DOHH2 (cell line): ENCODE measurements at regions not wholly inside any gene's neighbourhood (a gene's known extent, or its start where the extent isn't known, plus 50 kb on each side); places are given as distances from the start of the nearest gene placed in this dataset.

Experiments used
- H3F3A ChIP-seq: fragments of 200-600 bp; sonication (generic), shearing (Covaris generic); 2 replicates; pipeline ENCODE4 v1.6.0; 2016; ENCODE audit warnings: antibody characterized with exemption, mild to moderate bottlenecking; ENCODE audit not compliant: control insufficient read depth, insufficient read depth
- H3K27ac ChIP-seq: fragments of 200-600 bp; sonication (generic); 2 replicates; pipeline ENCODE4 v1.5.1; 2014; ENCODE audit warnings: low read depth, mild to moderate bottlenecking, low read length, moderate library complexity
- H3K27me3 ChIP-seq: fragments of 200-600 bp; sonication (generic); 2 replicates; pipeline ENCODE4 v1.6.1; 2014; ENCODE audit warnings: mild to moderate bottlenecking, low read length, mixed read lengths; ENCODE audit not compliant: control insufficient read depth
- H3K36me3 ChIP-seq: fragments of 200-600 bp; sonication (generic); 2 replicates; pipeline ENCODE4 v1.6.1; 2014; ENCODE audit warnings: mild to moderate bottlenecking, low read length, moderate library complexity, mixed read lengths; ENCODE audit not compliant: control insufficient read depth
- H3K4me1 ChIP-seq: fragments of 200-600 bp; sonication (generic); 2 replicates; pipeline ENCODE4 v1.6.1; 2014; ENCODE audit warnings: mild to moderate bottlenecking, low read length, mixed read lengths; ENCODE audit not compliant: control insufficient read depth
- H3K4me2 ChIP-seq: fragments of 200-600 bp; sonication (generic); 2 replicates; pipeline ENCODE4 v1.6.0; 2014; ENCODE audit warnings: mild to moderate bottlenecking, low read length, moderate library complexity
- H3K4me3 ChIP-seq: fragments of 200-600 bp; sonication (generic); 2 replicates; pipeline ENCODE4 v1.5.1; 2014; ENCODE audit warnings: mild to moderate bottlenecking, low read length, mixed read lengths
- H3K79me2 ChIP-seq: fragments of 200-600 bp; sonication (generic); 2 replicates; pipeline ENCODE4 v1.6.1; 2014; ENCODE audit warnings: mild to moderate bottlenecking, low read length, mixed read lengths; ENCODE audit not compliant: control insufficient read depth
- H3K9me2 ChIP-seq: fragments of 200-600 bp; sonication (generic); replicated peaks from 2 replicates; pipeline ENCODE4 v1.6.1; 2014; ENCODE audit warnings: mild to moderate bottlenecking, low read length, mixed read lengths; ENCODE audit not compliant: control insufficient read depth
- H3K9me3 ChIP-seq: fragments of 200-600 bp; sonication (generic); 2 replicates; pipeline ENCODE4 v1.6.1; 2014; ENCODE audit warnings: antibody characterized with exemption, low read length, mixed read lengths; ENCODE audit not compliant: control insufficient read depth, insufficient read depth
- H4K20me1 ChIP-seq: fragments of 200-600 bp; sonication (generic); 2 replicates; pipeline ENCODE4 v1.6.0; 2014; ENCODE audit warnings: low read depth, mild to moderate bottlenecking, antibody characterized with exemption, low read length, moderate library complexity; ENCODE audit not compliant: control insufficient read depth, insufficient read depth
- EZH2phosphoT487 ChIP-seq: fragments of 200-600 bp; sonication (generic); IDR thresholded peaks from 2 replicates; pipeline ENCODE4 v1.6.1; 2017; ENCODE audit warnings: borderline replicate concordance, mild to moderate bottlenecking, antibody characterized with exemption, low read length, moderate library complexity, mixed read lengths
- TF ChIP-seq, protein P1 (sequence below): fragments of 200-600 bp; sonication (generic); IDR thresholded peaks from one replicate; pipeline ENCODE4 v1.5.1; 2014; ENCODE audit warnings: antibody characterized with exemption, mild to moderate bottlenecking, low read depth, low read length; ENCODE audit not compliant: poor library complexity, severe bottlenecking

DNA sequence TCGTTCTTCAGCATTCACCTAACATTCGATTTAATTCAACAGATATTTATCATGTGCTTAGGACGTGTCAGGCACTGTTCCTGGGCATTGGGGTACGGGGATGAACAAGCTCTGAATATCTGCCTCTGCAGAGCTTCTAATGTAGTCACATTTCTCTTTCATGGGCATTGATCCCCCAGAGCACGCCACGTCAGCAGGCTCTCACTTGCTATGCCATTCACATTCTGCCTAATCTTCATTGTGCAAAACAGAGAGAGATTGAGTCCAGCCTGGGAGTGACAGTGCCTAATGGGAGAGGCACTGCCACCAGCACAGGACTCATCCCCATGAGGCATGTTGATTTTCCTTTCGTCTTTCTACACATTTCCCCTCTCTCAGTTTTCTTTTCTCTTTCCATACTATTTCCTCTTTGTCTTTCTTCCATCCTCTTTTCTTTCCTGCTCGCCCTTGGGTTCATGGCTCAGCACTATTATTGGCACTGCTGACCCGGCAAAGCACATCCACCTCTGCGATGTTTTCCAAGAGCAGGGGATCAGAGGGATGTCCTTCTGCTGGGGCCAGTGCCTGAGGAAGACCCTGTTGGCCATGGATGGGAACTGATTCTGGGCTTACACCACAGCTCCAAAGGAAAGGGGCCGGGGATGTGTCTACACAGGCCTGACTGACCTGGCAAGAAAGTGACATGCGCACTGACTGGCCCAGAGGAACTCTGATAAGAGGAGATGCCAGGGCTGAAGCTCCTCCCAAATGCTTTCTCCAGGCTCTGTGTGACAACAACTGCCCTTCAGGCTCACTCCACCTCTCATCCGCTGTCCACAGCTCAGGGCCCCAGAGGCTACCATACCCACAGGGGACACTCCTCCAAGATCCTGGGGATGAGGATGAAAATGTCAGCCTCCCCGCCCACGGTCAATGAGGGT is 195.9 kb downstream of the TOMM20 start:
- TF ChIP-seq, protein P1, sequence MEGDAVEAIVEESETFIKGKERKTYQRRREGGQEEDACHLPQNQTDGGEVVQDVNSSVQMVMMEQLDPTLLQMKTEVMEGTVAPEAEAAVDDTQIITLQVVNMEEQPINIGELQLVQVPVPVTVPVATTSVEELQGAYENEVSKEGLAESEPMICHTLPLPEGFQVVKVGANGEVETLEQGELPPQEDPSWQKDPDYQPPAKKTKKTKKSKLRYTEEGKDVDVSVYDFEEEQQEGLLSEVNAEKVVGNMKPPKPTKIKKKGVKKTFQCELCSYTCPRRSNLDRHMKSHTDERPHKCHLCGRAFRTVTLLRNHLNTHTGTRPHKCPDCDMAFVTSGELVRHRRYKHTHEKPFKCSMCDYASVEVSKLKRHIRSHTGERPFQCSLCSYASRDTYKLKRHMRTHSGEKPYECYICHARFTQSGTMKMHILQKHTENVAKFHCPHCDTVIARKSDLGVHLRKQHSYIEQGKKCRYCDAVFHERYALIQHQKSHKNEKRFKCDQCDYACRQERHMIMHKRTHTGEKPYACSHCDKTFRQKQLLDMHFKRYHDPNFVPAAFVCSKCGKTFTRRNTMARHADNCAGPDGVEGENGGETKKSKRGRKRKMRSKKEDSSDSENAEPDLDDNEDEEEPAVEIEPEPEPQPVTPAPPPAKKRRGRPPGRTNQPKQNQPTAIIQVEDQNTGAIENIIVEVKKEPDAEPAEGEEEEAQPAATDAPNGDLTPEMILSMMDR, result no peak
- TF ChIP-seq EZH2phosphoT487, result no peak
- Histone ChIP-seq H3K79me2 (no peaks in the 10 kb centered on the region), H3K4me1 (no peaks in the 10 kb centered on the region), H3K4me3 (no peak overlapping the region), H3K9me3 (no peaks in the 10 kb centered on the region), H3K27ac (no peak overlapping the region), H3K4me2 (no peak overlapping the region), H3K36me3 (no peaks in the 10 kb centered on the region), H3K27me3 (peaks cover 42% of the 10 kb centered on the region), H4K20me1 (no peaks in the 10 kb centered on the region), H3K9me2 (no peaks in the 10 kb centered on the region), H3F3A (no peaks in the 10 kb centered on the region)

DNA sequence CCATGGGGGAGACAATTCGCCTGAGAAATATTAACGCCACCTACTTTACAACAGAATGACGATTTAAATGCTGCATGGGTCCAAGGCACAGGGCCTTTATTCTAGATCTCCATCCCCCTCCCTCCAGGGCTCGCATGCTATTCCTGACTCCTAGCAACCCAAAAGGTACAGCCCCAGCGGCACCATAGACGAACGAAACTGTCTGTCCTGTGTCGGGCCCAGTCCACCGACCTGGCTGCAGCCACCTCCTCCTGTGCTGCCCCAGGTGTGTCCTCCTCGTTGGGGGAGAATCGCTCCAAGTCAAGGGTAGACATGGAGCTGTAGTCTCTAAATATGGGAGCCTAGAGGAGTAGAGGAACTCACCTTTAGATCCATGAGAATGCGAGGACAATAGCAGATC is 196.5 kb downstream of the TOMM20 start:
- no peak for TF ChIP-seq EZH2phosphoT487
- TF ChIP-seq, protein P1, result no peak
- no peaks in the 10 kb centered on the region for H3K79me2 ChIP-seq
- peaks cover 48% of the 10 kb centered on the region for H3K27me3 ChIP-seq
- no peak overlapping the region for H3K4me2 ChIP-seq
- H3K9me3 ChIP-seq, result no peaks in the 10 kb centered on the region
- H3F3A ChIP-seq, result no peaks in the 10 kb centered on the region
- H3K36me3 ChIP-seq, result no peaks in the 10 kb centered on the region
- H3K27ac ChIP-seq, result no peak overlapping the region
- H4K20me1 ChIP-seq, result no peaks in the 10 kb centered on the region
- H3K4me1 ChIP-seq, result peaks cover under 1% of the 10 kb centered on the region
- H3K4me3 ChIP-seq, result no peak overlapping the region
- no peaks in the 10 kb centered on the region for H3K9me2 ChIP-seq

DNA sequence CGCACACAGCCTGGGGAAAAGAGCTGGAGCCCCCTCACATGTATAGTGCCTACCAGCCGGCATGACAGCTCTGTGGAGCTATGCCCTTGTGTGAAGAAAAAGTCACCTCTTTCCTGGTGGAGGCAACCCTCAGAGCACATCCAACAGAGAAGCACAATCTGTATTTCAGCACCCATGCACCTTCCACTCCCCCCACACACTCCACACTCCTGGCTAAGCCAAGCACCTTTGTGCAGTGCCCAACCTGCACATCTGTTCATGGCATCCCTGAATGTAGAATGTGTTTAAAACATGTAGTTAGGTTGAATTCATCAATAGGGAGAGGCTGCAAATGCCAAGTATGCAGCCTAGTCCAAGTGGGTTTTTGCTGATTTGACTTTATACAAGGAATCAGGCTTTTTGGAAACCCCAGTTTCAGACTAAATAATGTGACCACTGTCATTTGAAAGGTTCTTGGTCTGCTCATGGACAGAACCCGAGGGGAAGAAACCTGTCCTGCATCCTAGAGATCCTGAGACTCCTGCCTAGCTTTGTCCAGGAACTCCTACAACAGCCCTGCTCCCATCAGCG is 197.1 kb downstream of the TOMM20 start:
- H3K4me1 ChIP-seq, result peaks cover 7% of the 10 kb centered on the region
- no peak overlapping the region for H3K4me3 ChIP-seq
- no peak overlapping the region for H3K4me2 ChIP-seq
- H3K9me2 ChIP-seq, result no peaks in the 10 kb centered on the region
- TF ChIP-seq EZH2phosphoT487, result no peak
- TF ChIP-seq, protein P1, result no peak
- no peaks in the 10 kb centered on the region for H3K79me2 ChIP-seq
- H3K27me3 ChIP-seq, result peaks cover 48% of the 10 kb centered on the region
- H3K27ac ChIP-seq, result no peak overlapping the region
- no peaks in the 10 kb centered on the region for H4K20me1 ChIP-seq
- no peaks in the 10 kb centered on the region for H3K36me3 ChIP-seq
- H3K9me3 ChIP-seq, result no peaks in the 10 kb centered on the region
- H3F3A ChIP-seq, result no peaks in the 10 kb centered on the region
